ENCODE measurements at regions not wholly inside any gene's neighbourhood (a gene's known extent, or its start where the extent isn't known, plus 50 kb on each side); places are given as distances from the start of the nearest gene placed in this dataset.

DNA sequence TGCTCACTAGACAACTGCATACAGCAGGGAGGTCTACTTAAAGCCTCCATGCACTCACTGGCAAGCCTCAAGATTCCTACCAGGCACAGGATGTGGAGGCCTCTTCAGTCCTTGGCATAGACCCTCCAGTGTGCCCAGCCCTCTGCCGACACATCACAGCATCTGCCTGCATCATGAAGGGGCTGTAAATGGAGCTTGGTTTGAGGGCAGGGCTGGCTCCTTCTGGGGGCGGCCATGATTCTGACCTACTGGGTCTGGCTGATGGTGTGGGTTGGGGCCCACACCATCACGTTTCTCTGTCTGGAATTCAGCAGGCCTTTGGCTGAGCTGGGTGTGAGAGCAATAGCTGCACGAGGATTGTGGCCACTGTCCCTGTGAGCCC, 84.9 kb upstream of the SHB start:
- TF ChIP-seq EZH2 (IDR thresholded peaks at IDR 0.05; ENCODE audit: borderline replicate concordance, low read length): no peak
- TF ChIP-seq, protein P1, sequence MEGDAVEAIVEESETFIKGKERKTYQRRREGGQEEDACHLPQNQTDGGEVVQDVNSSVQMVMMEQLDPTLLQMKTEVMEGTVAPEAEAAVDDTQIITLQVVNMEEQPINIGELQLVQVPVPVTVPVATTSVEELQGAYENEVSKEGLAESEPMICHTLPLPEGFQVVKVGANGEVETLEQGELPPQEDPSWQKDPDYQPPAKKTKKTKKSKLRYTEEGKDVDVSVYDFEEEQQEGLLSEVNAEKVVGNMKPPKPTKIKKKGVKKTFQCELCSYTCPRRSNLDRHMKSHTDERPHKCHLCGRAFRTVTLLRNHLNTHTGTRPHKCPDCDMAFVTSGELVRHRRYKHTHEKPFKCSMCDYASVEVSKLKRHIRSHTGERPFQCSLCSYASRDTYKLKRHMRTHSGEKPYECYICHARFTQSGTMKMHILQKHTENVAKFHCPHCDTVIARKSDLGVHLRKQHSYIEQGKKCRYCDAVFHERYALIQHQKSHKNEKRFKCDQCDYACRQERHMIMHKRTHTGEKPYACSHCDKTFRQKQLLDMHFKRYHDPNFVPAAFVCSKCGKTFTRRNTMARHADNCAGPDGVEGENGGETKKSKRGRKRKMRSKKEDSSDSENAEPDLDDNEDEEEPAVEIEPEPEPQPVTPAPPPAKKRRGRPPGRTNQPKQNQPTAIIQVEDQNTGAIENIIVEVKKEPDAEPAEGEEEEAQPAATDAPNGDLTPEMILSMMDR (IDR thresholded peaks at IDR 0.05; ENCODE audit: low read length): no peak

All from OCI-LY1 (cell line).